ENCODE measurements at regions not wholly inside any gene's neighbourhood (a gene's known extent, or its start where the extent isn't known, plus 50 kb on each side); places are given as distances from the start of the nearest gene placed in this dataset.
A peak's percentile ranks its signal among the peaks of the same experiment; 100 is the strongest.

GRCh38 chr4:123244137-123244536 is 152.5 kb upstream of the SPRY1 start:
- H3K27ac ChIP-seq, result no peak overlapping the region
- peak in 1 of 2 donors; percentile 89 for DNase-seq (ENCODE audit: extremely low spot score in 2 of 2)
- TF ChIP-seq CTCF (IDR thresholded peaks at IDR 0.05) (no peak), POLR2AphosphoS5 (IDR thresholded peaks at IDR 0.05; ENCODE audit: insufficient read depth in 1 of 2, low read depth in 1 of 2) (peak in 1 of 2 donors; percentile 68)
- H3K36me3 ChIP-seq, result no peaks in the 10 kb centered on the region
- intact Hi-C loops (cut with DNase I), result no loop called here
- no peaks in the 10 kb centered on the region for H3K27me3 ChIP-seq
- peaks cover 48% of the 10 kb centered on the region for H3K4me1 ChIP-seq
- H3K4me3 ChIP-seq, result no peak overlapping the region
- no peaks in the 10 kb centered on the region for H3K9me3 ChIP-seq

- H3K4me3 ChIP-seq, result no peak overlapping the region
- H3K27ac ChIP-seq, result peak overlapping the region; percentile 12
- peaks cover 64% of the 10 kb centered on the region for H3K4me1 ChIP-seq
- DNase-seq (ENCODE audit: extremely low spot score in 2 of 2), result no peak
- TF ChIP-seq POLR2AphosphoS5 (IDR thresholded peaks at IDR 0.05; ENCODE audit: insufficient read depth in 1 of 2, low read depth in 1 of 2), result no peak
- no peak for TF ChIP-seq POLR2A (IDR thresholded peaks at IDR 0.05)
- no peak for TF ChIP-seq CTCF (IDR thresholded peaks at IDR 0.05)
- H3K36me3 ChIP-seq, result no peaks in the 10 kb centered on the region
- no peaks in the 10 kb centered on the region for H3K27me3 ChIP-seq
- H3K9me3 ChIP-seq, result no peaks in the 10 kb centered on the region
- intact Hi-C loops (cut with DNase I), result no loop called here
Measured at GRCh38 chr4:123246085-123246484, 150.5 kb upstream of the SPRY1 start.

GRCh38 chr4:123248085-123248659 is 148.4 kb upstream of the SPRY1 start:
- Histone ChIP-seq H3K27ac (peak overlapping the region; percentile 39), H3K4me3 (no peak overlapping the region), H3K36me3 (no peaks in the 10 kb centered on the region), H3K27me3 (no peaks in the 10 kb centered on the region), H3K9me3 (no peaks in the 10 kb centered on the region), H3K4me1 (peaks cover 64% of the 10 kb centered on the region)
- peak in 1 of 2 donors; percentile 58 for TF ChIP-seq POLR2AphosphoS5 (IDR thresholded peaks at IDR 0.05; ENCODE audit: insufficient read depth in 1 of 2, low read depth in 1 of 2)
- no peak for TF ChIP-seq POLR2A (IDR thresholded peaks at IDR 0.05)
- intact Hi-C loops (cut with DNase I), result no loop called here
- no peak for DNase-seq (ENCODE audit: extremely low spot score in 2 of 2)

- Histone ChIP-seq H3K27ac (peak overlapping the region; percentile 43), H3K36me3 (no peaks in the 10 kb centered on the region), H3K27me3 (no peaks in the 10 kb centered on the region), H3K4me1 (peaks cover 55% of the 10 kb centered on the region), H3K9me3 (no peaks in the 10 kb centered on the region), H3K4me3 (no peak overlapping the region)
- intact Hi-C loops (cut with DNase I), result no loop called here
- DNase-seq (ENCODE audit: extremely low spot score in 2 of 2), result no peak
- TF ChIP-seq POLR2AphosphoS5 (IDR thresholded peaks at IDR 0.05; ENCODE audit: insufficient read depth in 1 of 2, low read depth in 1 of 2), result peak in 1 of 2 donors; percentile 22
- TF ChIP-seq POLR2A (IDR thresholded peaks at IDR 0.05), result no peak
Measured at GRCh38 chr4:123249821-123250220, 146.8 kb upstream of the SPRY1 start.

GRCh38 chr4:123250843-123251242 is 145.8 kb upstream of the SPRY1 start:
- TF ChIP-seq CTCF (IDR thresholded peaks at IDR 0.05), result no peak
- TF ChIP-seq POLR2AphosphoS5 (IDR thresholded peaks at IDR 0.05; ENCODE audit: insufficient read depth in 1 of 2, low read depth in 1 of 2), result peak in 1 of 2 donors; percentile 39
- intact Hi-C loops (cut with DNase I), result no loop called here
- Histone ChIP-seq H3K4me1 (peaks cover 46% of the 10 kb centered on the region), H3K27ac (no peak overlapping the region), H3K36me3 (no peaks in the 10 kb centered on the region), H3K9me3 (no peaks in the 10 kb centered on the region), H3K27me3 (no peaks in the 10 kb centered on the region), H3K4me3 (no peak overlapping the region)
- no peak for DNase-seq (ENCODE audit: extremely low spot score in 2 of 2)

GRCh38 chr4:123255971-123256370 is 140.6 kb upstream of the SPRY1 start:
- TF ChIP-seq POLR2AphosphoS5 (IDR thresholded peaks at IDR 0.05; ENCODE audit: insufficient read depth in 1 of 2, low read depth in 1 of 2) (no peak), POLR2A (IDR thresholded peaks at IDR 0.05) (no peak), CTCF (IDR thresholded peaks at IDR 0.05) (no peak)

More at GRCh38 chr4:123255971-123256370, 140.6 kb upstream of the SPRY1 start:
- H3K27me3 ChIP-seq, result no peaks in the 10 kb centered on the region
- no peak for DNase-seq (ENCODE audit: extremely low spot score in 2 of 2)
- H3K4me3 ChIP-seq, result no peak overlapping the region
- H3K27ac ChIP-seq, result no peak overlapping the region
- no peaks in the 10 kb centered on the region for H3K36me3 ChIP-seq
- H3K4me1 ChIP-seq, result peaks cover 17% of the 10 kb centered on the region
- H3K9me3 ChIP-seq, result no peaks in the 10 kb centered on the region
- intact Hi-C loops (cut with DNase I), result no loop called here

All from vagina (tissue), 2 donors.